ENCODE measurements at regions not wholly inside any gene's neighbourhood (a gene's known extent, or its start where the extent isn't known, plus 50 kb on each side); places are given as distances from the start of the nearest gene placed in this dataset.

DNA sequence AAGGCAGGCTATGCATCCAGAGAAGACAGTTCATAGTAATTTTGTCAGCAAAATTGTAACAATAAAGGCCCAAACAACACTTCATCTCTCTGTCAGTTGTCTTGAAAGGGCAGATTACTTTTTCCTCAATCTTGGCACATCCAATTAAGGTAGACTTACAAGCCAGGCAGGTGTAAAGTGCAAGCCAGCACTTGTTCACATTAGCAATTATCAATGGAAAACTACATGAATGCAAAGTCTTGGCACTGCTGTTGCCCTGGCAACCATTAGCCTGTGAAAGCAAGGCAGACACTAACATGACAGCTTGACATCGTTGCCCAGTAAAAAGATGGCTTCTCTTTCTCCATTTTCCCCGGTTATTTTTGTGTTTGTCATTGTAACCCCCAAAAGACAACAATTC, 677.2 kb upstream of the TENM4 start:
- TF ChIP-seq CTCF (IDR thresholded peaks at IDR 0.05 in 4 of 5, conservative IDR thresholded peaks at IDR 0.05 in 1 of 5) (no peak), POLR2A (IDR thresholded peaks at IDR 0.05) (no peak)

Data from gastrocnemius medialis (tissue), 4 donors.